ENCODE measurements at regions not wholly inside any gene's neighbourhood (a gene's known extent, or its start where the extent isn't known, plus 50 kb on each side); places are given as distances from the start of the nearest gene placed in this dataset.

DNA sequence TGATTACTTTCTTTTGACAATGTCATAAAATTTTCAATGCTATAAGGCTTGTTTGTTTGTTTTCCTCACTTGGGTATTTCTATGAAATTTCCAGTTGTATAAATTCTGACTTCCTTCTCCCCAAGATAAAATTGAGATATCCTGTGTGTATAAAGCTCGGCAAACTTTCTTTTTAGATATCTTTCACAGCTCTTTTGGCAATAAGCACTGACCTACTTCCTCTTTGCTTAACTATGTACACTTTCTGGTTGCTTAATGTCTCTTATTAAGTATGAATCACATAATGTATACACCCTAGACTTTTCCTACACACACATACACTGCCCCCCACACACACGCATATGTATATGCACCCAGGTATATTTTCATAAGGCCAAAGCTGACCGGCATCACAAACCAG lies 318.4 kb upstream of the RBMY1B start:
- Histone ChIP-seq H3K9ac (ENCODE audit: low read depth in 1 of 2, low read length in 2 of 2) (no peak overlapping the region), H3K27me3 (ENCODE audit: control insufficient read depth in 1 of 2, insufficient read depth in 2 of 2, low read length in 2 of 2) (no peaks in the 10 kb centered on the region), H3K36me3 (ENCODE audit: control insufficient read depth in 1 of 2, insufficient read depth in 2 of 2, low read length in 2 of 2) (no peaks in the 10 kb centered on the region), H3K27ac (ENCODE audit: low read depth, low read length) (no peak overlapping the region), H3K9me3 (ENCODE audit: control insufficient read depth in 1 of 2, low read length in 2 of 2) (no peaks in the 10 kb centered on the region), H3K4me3 (ENCODE audit: low read depth in 1 of 2, low read length in 2 of 2) (no peak overlapping the region), H3K4me1 (ENCODE audit: control insufficient read depth in 1 of 2, insufficient read depth in 2 of 2, low read length in 2 of 2) (no peaks in the 10 kb centered on the region)

DNA sequence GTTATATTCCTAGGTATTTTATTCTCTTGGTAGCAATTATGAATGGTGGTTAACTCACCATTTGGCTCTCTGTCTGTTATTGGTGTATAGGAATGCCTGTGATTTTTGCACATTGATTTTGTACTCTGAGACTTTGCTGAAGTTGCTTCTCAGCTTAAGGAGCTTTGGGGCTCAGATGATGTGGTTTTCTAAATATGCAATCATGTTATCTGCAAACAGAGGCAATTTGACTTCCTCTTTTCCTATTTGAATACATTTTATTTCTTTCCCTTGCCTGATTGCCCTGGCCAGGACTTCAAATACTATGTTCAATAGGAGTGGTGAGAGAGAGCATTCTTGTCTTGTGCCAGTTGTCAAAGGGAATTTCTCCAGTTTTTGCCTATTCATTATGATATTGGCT lies 310.9 kb upstream of the RBMY1B start:
- H3K9ac ChIP-seq (ENCODE audit: low read depth in 1 of 2, low read length in 2 of 2) = no peak overlapping the region
- H3K4me3 ChIP-seq (ENCODE audit: low read depth in 1 of 2, low read length in 2 of 2) = no peak overlapping the region
- no peak overlapping the region for H3K27ac ChIP-seq (ENCODE audit: low read depth, low read length)
- H3K4me1 ChIP-seq (ENCODE audit: control insufficient read depth in 1 of 2, insufficient read depth in 2 of 2, low read length in 2 of 2) = no peaks in the 10 kb centered on the region
- no peaks in the 10 kb centered on the region for H3K27me3 ChIP-seq (ENCODE audit: control insufficient read depth in 1 of 2, insufficient read depth in 2 of 2, low read length in 2 of 2)
- H3K9me3 ChIP-seq (ENCODE audit: control insufficient read depth in 1 of 2, low read length in 2 of 2) = no peaks in the 10 kb centered on the region
- H3K36me3 ChIP-seq (ENCODE audit: control insufficient read depth in 1 of 2, insufficient read depth in 2 of 2, low read length in 2 of 2) = no peaks in the 10 kb centered on the region

DNA sequence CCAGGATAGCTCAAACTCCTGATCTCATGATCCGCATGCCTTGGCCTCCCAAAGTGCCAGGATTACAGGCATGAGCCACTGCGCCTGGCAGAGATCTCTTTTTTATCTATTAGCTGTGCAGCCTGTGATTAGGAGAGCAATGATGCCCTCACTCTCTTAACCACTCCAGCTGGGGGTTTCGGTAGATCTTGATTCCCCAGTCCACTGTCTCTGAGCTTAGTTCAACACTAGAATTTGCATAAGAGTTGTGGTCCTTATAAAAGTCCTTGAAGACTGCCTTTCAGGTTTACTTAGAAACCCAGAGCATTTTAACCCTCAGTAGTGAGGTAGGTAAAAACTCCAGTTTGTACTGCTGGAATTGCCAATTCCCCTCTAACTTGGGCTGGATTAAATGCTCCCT lies 283.3 kb upstream of the RBMY1B start:
- H3K9ac ChIP-seq (ENCODE audit: low read depth in 1 of 2, low read length in 2 of 2) = no peak overlapping the region
- no peak overlapping the region for H3K4me3 ChIP-seq (ENCODE audit: low read depth in 1 of 2, low read length in 2 of 2)
- H3K27me3 ChIP-seq (ENCODE audit: control insufficient read depth in 1 of 2, insufficient read depth in 2 of 2, low read length in 2 of 2) = no peaks in the 10 kb centered on the region
- no peak overlapping the region for H3K27ac ChIP-seq (ENCODE audit: low read depth, low read length)
- H3K4me1 ChIP-seq (ENCODE audit: control insufficient read depth in 1 of 2, insufficient read depth in 2 of 2, low read length in 2 of 2) = no peaks in the 10 kb centered on the region
- no peaks in the 10 kb centered on the region for H3K9me3 ChIP-seq (ENCODE audit: control insufficient read depth in 1 of 2, low read length in 2 of 2)
- no peaks in the 10 kb centered on the region for H3K36me3 ChIP-seq (ENCODE audit: control insufficient read depth in 1 of 2, insufficient read depth in 2 of 2, low read length in 2 of 2)

DNA sequence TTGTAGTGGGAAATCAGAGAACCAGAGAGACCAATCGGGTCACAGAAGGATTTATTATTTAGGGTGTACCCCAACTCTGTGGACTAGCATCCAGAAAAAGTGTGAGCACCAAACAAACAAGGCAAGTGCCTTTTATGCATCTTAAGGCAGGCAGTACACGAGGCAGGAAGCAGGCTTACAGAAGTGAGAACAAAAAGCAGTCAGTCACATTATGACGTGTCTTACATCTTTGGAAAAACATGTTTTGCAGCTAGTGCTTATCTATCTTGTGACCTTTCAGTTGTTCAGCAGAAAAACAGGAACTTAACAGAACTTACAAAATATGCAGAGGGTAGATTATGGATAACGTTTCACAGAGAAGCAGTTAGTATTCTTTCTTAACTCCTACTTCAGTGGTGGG lies 270.9 kb upstream of the RBMY1B start:
- peaks cover 0 to 3% of the 10 kb centered on the region in 2 donors for H3K4me1 ChIP-seq (ENCODE audit: control insufficient read depth in 1 of 2, insufficient read depth in 2 of 2, low read length in 2 of 2)

DNA sequence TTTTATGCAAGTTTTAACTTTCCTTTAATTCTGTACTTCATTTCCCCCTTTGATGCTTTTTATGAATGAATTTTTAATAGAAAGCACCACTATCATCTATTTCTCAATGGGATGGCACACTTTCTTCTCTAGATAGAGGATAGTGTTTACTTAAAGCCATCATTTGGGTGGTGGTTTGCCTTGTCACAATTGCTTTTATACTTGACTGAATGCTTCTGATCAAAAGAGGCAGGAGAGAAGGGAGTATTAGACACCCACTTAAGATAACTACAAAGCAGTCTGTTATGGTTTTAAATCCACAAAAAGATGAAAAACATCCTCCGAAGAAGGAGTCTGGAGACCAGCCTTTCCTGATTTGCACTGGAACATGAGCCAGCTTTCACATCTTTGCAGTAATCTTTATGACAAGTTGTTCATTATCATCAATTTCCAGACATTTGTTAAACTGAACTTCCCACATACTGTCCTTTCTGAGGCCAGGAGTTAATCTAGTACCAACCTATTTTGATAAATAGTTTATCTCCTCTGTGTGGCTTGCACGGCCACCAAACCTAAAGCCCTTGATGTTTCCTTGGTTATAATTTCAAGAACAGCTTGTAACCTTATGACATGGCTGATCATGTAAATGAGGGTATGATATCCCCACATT lies 270.4 kb upstream of the RBMY1B start:
- peaks cover 0 to 3% of the 10 kb centered on the region in 2 donors for H3K4me1 ChIP-seq (ENCODE audit: control insufficient read depth in 1 of 2, insufficient read depth in 2 of 2, low read length in 2 of 2)
- H3K27ac ChIP-seq (ENCODE audit: low read depth, low read length) = no peak overlapping the region
- no peaks in the 10 kb centered on the region for H3K27me3 ChIP-seq (ENCODE audit: control insufficient read depth in 1 of 2, insufficient read depth in 2 of 2, low read length in 2 of 2)
- H3K9ac ChIP-seq (ENCODE audit: low read depth in 1 of 2, low read length in 2 of 2) = no peak overlapping the region
- no peaks in the 10 kb centered on the region for H3K36me3 ChIP-seq (ENCODE audit: control insufficient read depth in 1 of 2, insufficient read depth in 2 of 2, low read length in 2 of 2)
- H3K9me3 ChIP-seq (ENCODE audit: control insufficient read depth in 1 of 2, low read length in 2 of 2) = no peaks in the 10 kb centered on the region
- no peak overlapping the region for H3K4me3 ChIP-seq (ENCODE audit: low read depth in 1 of 2, low read length in 2 of 2)

More for the DNA sequence above, 270.9 kb upstream of the RBMY1B start:
- Histone ChIP-seq H3K9ac (ENCODE audit: low read depth in 1 of 2, low read length in 2 of 2) (no peak overlapping the region), H3K9me3 (ENCODE audit: control insufficient read depth in 1 of 2, low read length in 2 of 2) (no peaks in the 10 kb centered on the region), H3K27me3 (ENCODE audit: control insufficient read depth in 1 of 2, insufficient read depth in 2 of 2, low read length in 2 of 2) (no peaks in the 10 kb centered on the region), H3K27ac (ENCODE audit: low read depth, low read length) (no peak overlapping the region), H3K4me3 (ENCODE audit: low read depth in 1 of 2, low read length in 2 of 2) (no peak overlapping the region), H3K36me3 (ENCODE audit: control insufficient read depth in 1 of 2, insufficient read depth in 2 of 2, low read length in 2 of 2) (no peaks in the 10 kb centered on the region)

DNA sequence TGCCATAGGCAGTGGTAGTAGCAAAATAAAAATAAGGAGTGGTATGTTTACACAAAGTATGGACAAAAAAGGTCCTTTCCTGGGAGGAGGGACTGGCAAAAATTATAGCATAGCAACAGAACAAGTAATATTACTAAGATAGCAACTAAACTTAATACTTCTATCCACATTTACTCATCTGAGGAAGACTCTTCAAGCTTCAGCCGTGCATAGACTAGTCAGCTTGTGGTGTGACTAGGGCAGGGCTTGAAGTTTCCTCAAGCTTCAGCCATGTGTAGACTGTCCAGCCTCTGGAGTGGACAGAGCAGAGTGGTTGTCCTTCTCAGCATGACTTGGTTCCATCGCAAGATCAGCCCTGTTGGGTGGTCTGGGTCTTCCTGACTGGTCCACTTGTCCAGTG lies 268.3 kb upstream of the RBMY1B start:
- no peaks in the 10 kb centered on the region for H3K27me3 ChIP-seq (ENCODE audit: control insufficient read depth in 1 of 2, insufficient read depth in 2 of 2, low read length in 2 of 2)
- peaks cover 0 to 3% of the 10 kb centered on the region in 2 donors for H3K4me1 ChIP-seq (ENCODE audit: control insufficient read depth in 1 of 2, insufficient read depth in 2 of 2, low read length in 2 of 2)
- no peak overlapping the region for H3K4me3 ChIP-seq (ENCODE audit: low read depth in 1 of 2, low read length in 2 of 2)
- H3K27ac ChIP-seq (ENCODE audit: low read depth, low read length) = no peak overlapping the region
- H3K9ac ChIP-seq (ENCODE audit: low read depth in 1 of 2, low read length in 2 of 2) = no peak overlapping the region
- H3K36me3 ChIP-seq (ENCODE audit: control insufficient read depth in 1 of 2, insufficient read depth in 2 of 2, low read length in 2 of 2) = no peaks in the 10 kb centered on the region
- no peaks in the 10 kb centered on the region for H3K9me3 ChIP-seq (ENCODE audit: control insufficient read depth in 1 of 2, low read length in 2 of 2)

DNA sequence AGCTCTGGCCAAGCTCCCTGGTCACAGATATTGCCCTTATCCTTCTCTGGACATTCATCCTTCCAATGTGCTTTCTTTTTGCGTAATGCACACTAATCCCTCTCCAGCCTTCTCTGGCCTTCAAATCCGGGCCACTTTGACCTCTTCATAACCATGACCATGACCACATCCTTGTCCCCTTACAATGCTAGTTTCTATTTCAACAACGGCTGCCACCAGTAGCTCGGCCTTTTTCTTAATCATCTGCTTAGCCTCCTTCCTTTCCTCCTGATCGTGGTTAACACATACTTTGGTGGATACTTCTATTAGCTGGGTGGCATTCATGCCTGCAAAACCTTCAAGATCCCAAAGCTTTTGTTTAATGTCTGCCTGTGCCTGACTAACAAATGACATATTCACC lies 264.4 kb upstream of the RBMY1B start:
- Histone ChIP-seq H3K4me1 (ENCODE audit: control insufficient read depth in 1 of 2, insufficient read depth in 2 of 2, low read length in 2 of 2) (peaks cover 9 to 15% of the 10 kb centered on the region in 2 donors), H3K4me3 (ENCODE audit: low read depth in 1 of 2, low read length in 2 of 2) (no peak overlapping the region), H3K36me3 (ENCODE audit: control insufficient read depth in 1 of 2, insufficient read depth in 2 of 2, low read length in 2 of 2) (no peaks in the 10 kb centered on the region), H3K9ac (ENCODE audit: low read depth in 1 of 2, low read length in 2 of 2) (no peak overlapping the region), H3K9me3 (ENCODE audit: control insufficient read depth in 1 of 2, low read length in 2 of 2) (no peaks in the 10 kb centered on the region), H3K27ac (ENCODE audit: low read depth, low read length) (no peak overlapping the region), H3K27me3 (ENCODE audit: control insufficient read depth in 1 of 2, insufficient read depth in 2 of 2, low read length in 2 of 2) (no peaks in the 10 kb centered on the region)

DNA sequence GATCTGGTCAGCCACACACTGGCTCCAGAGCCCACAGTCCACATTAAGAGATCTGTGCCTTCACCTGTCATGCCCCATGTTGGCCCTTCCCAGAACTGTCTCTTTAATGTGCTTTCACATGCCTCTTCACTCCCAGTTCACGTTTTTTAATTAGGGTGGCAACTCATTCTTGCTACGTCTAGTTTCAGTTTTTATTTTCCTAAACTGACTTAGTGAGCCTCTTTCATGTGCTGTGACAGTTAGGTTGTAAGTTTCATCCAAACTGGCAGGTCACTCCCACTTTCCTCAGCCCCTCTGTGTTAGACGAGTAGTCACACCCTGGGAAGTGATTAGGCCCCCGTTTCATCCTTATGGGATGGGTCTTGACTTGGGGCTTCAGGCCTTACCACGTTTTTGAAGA lies 262.5 kb upstream of the RBMY1B start:
- no peak overlapping the region for H3K27ac ChIP-seq (ENCODE audit: low read depth, low read length)
- no peak overlapping the region for H3K9ac ChIP-seq (ENCODE audit: low read depth in 1 of 2, low read length in 2 of 2)
- no peaks in the 10 kb centered on the region for H3K9me3 ChIP-seq (ENCODE audit: control insufficient read depth in 1 of 2, low read length in 2 of 2)
- H3K36me3 ChIP-seq (ENCODE audit: control insufficient read depth in 1 of 2, insufficient read depth in 2 of 2, low read length in 2 of 2) = no peaks in the 10 kb centered on the region
- H3K4me3 ChIP-seq (ENCODE audit: low read depth in 1 of 2, low read length in 2 of 2) = no peak overlapping the region
- H3K4me1 ChIP-seq (ENCODE audit: control insufficient read depth in 1 of 2, insufficient read depth in 2 of 2, low read length in 2 of 2) = peaks cover 9 to 15% of the 10 kb centered on the region in 2 donors
- no peaks in the 10 kb centered on the region for H3K27me3 ChIP-seq (ENCODE audit: control insufficient read depth in 1 of 2, insufficient read depth in 2 of 2, low read length in 2 of 2)

DNA sequence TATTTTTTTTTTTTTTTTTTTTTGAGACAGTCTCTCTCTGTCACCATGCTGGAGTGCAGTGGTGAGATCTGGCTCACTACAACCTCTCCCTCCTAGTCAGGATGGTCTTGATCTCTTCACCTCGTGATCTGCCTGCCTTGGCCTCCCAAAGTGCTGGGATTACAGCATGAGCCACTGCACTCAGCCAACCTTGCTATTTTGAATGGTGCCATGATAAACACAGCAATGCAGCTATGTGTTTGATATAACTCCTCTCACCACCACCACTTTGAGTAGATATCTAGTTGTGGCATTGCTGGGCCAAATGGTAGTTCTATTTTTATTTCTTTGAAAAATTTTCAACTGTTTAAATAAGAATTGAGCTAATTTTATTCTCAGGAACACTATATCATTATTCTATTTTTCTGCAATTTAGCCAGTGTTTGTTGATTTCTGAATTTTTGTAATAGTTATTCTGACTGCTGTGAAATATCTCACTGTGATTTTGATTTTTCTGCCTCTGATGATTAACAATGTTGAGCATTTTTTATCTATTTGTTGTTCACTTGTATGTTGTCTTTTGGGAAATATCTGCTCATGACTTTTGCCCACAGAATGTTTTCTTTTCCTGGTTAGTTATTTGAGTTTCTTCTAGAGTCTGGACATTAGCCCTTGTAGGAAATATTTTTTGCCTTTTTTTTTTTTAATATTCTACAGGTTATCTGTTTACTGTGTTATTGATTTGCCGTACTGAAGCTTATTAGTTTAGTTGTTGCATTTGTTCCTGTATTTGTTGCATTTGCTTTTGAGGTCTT lies 257.5 kb upstream of the RBMY1B start:
- Histone ChIP-seq H3K36me3 (ENCODE audit: control insufficient read depth in 1 of 2, insufficient read depth in 2 of 2, low read length in 2 of 2) (no peaks in the 10 kb centered on the region), H3K9ac (ENCODE audit: low read depth in 1 of 2, low read length in 2 of 2) (no peak overlapping the region), H3K4me3 (ENCODE audit: low read depth in 1 of 2, low read length in 2 of 2) (no peak overlapping the region), H3K27ac (ENCODE audit: low read depth, low read length) (no peak overlapping the region), H3K4me1 (ENCODE audit: control insufficient read depth in 1 of 2, insufficient read depth in 2 of 2, low read length in 2 of 2) (peaks cover 5 to 8% of the 10 kb centered on the region in 2 donors), H3K27me3 (ENCODE audit: control insufficient read depth in 1 of 2, insufficient read depth in 2 of 2, low read length in 2 of 2) (no peaks in the 10 kb centered on the region), H3K9me3 (ENCODE audit: control insufficient read depth in 1 of 2, low read length in 2 of 2) (no peaks in the 10 kb centered on the region)

DNA sequence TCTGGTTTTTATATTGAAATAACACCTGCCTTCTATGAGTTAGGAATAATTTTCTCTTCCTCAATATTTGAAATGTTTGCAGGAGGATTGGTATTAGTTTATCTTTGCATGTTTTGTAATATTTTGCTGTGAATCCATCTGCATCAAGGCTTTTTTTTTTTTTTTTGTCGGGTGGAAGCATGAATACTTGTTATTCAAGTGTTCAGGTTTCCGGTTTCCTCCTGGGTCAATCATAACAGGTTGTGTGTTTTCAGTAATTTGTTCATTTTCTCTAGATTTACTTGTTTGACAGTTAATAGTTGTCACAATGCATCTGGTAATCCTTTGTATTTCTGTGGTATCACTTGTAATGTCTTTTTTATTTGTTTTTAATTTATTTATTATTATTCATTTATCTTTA lies 256.7 kb upstream of the RBMY1B start:
- Histone ChIP-seq H3K27me3 (ENCODE audit: control insufficient read depth in 1 of 2, insufficient read depth in 2 of 2, low read length in 2 of 2) (no peaks in the 10 kb centered on the region), H3K9me3 (ENCODE audit: control insufficient read depth in 1 of 2, low read length in 2 of 2) (no peaks in the 10 kb centered on the region), H3K4me1 (ENCODE audit: control insufficient read depth in 1 of 2, insufficient read depth in 2 of 2, low read length in 2 of 2) (peaks cover 0 to 3% of the 10 kb centered on the region in 2 donors), H3K27ac (ENCODE audit: low read depth, low read length) (no peak overlapping the region), H3K4me3 (ENCODE audit: low read depth in 1 of 2, low read length in 2 of 2) (no peak overlapping the region), H3K36me3 (ENCODE audit: control insufficient read depth in 1 of 2, insufficient read depth in 2 of 2, low read length in 2 of 2) (no peaks in the 10 kb centered on the region), H3K9ac (ENCODE audit: low read depth in 1 of 2, low read length in 2 of 2) (no peak overlapping the region)

Data from duodenal mucosa (tissue), 2 donors.